Pancreas (tissue), 10 donors: ENCODE measurements at regions not wholly inside any gene's neighbourhood (a gene's known extent, or its start where the extent isn't known, plus 50 kb on each side); places are given as distances from the start of the nearest gene placed in this dataset.

Experiments used
- ATAC-seq, 4 donors: fragments of 200-7000 bp; cut with Tn5 transposase; one replicate each; pipeline versions ENCODE4 v1.8.0 to v1.9.1; 2020; ENCODE audit warnings: mild to moderate bottlenecking in 4 of 4, moderate library complexity in 4 of 4
- DNase-seq, 6 donors: peaks; one replicate each; pipeline ENCODE4 v3.0.0-alpha.2; 2020
- FAIRE-seq: peaks from 2 replicates; lab custom pipeline; 2012; peaks lifted over from hg19 to GRCh38; lab: Jason Lieb, UNC
- H3K27ac ChIP-seq, 4 donors: fragments of 200-600 bp; sonication (generic); 1 replicate in 3 of 4; 2 replicates in 1 of 4; pipeline versions ENCODE4 v1.5.0 to v1.8.0; 2020
- H3K27me3 ChIP-seq, 4 donors: fragments of 200-600 bp; one replicate each; pipeline ENCODE4 v1.8.0; 2021
- H3K36me3 ChIP-seq, 3 donors: fragments of 200-600 bp; sonication (generic) in 1 of 3; one replicate each; pipeline versions ENCODE4 v1.5.0 to v1.8.0; 2020 to 2021
- H3K4me1 ChIP-seq, 3 donors: fragments of 200-600 bp; one replicate each; pipeline ENCODE4 v1.8.0; 2021
- H3K4me3 ChIP-seq, 4 donors: fragments of 200-600 bp; sonication (generic) in 2 of 4; one replicate each; pipeline versions ENCODE4 v1.5.0 to v1.8.0; 2020 to 2021
- H3K9me3 ChIP-seq, 4 donors: fragments of 200-600 bp; one replicate each; pipeline ENCODE4 v1.8.0; 2021
- WGBS, 2 donors: extraction: QIAGEN DNeasy Blood & Tissue Kit; methylation state at CpG; one replicate each; pipeline ENCODE4 v1.1.7; 2013; 5-methylcytosine and 5-hydroxymethylcytosine counted together
- intact Hi-C, 3 donors: fragments of 100-400 bp; cut with DNase I; formaldehyde crosslinking; loops; one replicate each; pipeline versions ENCODE4 v1.11.1 to v1.14.2; 2022
- TF ChIP-seq, protein P1 (sequence below), 4 donors: fragments of 200-600 bp; sonication (generic) in 3 of 4; IDR thresholded peaks; one replicate each; pipeline versions ENCODE4 v1.5.0 to v1.8.0; 2021; ENCODE audit warnings: antibody characterized with exemption in 4 of 4
- donor health status: healthy with polysubstance abuse.
- donor health status: DM: no; HTN: no; CAD: no; lungs with moderate emphysema.
- donor health status: DM: no; HTN: no; CAD: no.
- donor health status: control.
- donor health status: control.
- donor health status: Bipolar disorder and iron deficiency.
- donor health status: DM: yes; HTN: yes; CAD: no.
- donor health status: DM: no; HTN: no; CAD: no.
- donor health status: DM: no; HTN: no; CAD: no.
- donor health status: DM: yes; HTN: yes; CAD: no.

DNA sequence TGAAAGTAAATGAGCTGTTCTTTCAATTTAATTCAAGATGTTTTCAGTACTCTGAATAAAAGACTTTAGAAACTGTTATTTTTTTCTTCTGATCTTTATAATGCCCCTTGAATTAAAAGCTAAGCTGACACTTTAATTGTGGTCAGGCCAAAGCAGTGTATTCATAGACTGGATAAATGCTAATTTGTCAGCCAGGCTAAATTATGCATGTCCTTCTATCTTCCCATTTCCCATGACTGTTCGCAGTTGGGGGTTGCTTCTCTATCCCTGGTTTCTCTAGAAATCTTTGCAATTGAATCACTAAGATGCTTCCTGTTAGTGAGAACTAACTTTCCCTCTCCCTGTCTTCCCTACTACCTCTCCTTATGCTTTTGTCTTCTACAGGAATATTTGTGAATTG lies 396.2 kb downstream of the RFPL4B start:
- Histone ChIP-seq H3K4me3 (no peak overlapping the region), H3K27me3 (no peaks in the 10 kb centered on the region), H3K36me3 (no peaks in the 10 kb centered on the region), H3K27ac (no peak overlapping the region), H3K4me1 (no peaks in the 10 kb centered on the region), H3K9me3 (no peaks in the 10 kb centered on the region)
- intact Hi-C loops: no loop called here
- DNase-seq (no peak), FAIRE-seq (no peak), ATAC-seq (no peak)
- 84 to 88% methylated on average over 1 of the region's 1 CpG for WGBS, 2 donors
- TF ChIP-seq, protein P1, sequence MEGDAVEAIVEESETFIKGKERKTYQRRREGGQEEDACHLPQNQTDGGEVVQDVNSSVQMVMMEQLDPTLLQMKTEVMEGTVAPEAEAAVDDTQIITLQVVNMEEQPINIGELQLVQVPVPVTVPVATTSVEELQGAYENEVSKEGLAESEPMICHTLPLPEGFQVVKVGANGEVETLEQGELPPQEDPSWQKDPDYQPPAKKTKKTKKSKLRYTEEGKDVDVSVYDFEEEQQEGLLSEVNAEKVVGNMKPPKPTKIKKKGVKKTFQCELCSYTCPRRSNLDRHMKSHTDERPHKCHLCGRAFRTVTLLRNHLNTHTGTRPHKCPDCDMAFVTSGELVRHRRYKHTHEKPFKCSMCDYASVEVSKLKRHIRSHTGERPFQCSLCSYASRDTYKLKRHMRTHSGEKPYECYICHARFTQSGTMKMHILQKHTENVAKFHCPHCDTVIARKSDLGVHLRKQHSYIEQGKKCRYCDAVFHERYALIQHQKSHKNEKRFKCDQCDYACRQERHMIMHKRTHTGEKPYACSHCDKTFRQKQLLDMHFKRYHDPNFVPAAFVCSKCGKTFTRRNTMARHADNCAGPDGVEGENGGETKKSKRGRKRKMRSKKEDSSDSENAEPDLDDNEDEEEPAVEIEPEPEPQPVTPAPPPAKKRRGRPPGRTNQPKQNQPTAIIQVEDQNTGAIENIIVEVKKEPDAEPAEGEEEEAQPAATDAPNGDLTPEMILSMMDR (IDR thresholded peaks at IDR 0.05): no peak

DNA sequence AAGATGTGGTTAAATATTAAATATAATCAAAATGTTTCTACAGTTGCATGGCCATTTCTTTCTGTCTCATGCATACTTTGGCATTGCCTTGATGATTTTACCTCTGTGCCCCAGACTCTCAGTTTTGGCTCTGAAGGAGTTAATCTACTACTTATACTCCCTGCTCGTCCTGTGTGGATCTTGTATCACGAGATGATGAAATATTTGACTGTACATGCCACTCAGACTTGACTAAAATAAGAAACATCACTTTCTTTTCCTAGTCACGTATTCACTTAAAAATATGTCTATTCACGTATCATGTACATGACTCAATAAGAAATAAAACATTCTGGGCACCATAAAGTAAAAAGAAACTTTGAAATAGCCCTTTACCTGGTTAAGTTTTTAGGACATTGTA lies 397.7 kb downstream of the RFPL4B start:
- WGBS, 2 donors: 54 to 55% methylated on average over 4 of the region's 4 CpGs
- ATAC-seq (no peak), FAIRE-seq (no peak), DNase-seq (no peak)
- Histone ChIP-seq H3K9me3 (no peaks in the 10 kb centered on the region), H3K4me1 (no peaks in the 10 kb centered on the region), H3K27me3 (no peaks in the 10 kb centered on the region), H3K27ac (no peak overlapping the region), H3K36me3 (no peaks in the 10 kb centered on the region), H3K4me3 (no peak overlapping the region)
- intact Hi-C loops: no loop called here
- TF ChIP-seq, protein P1 (IDR thresholded peaks at IDR 0.05): no peak

DNA sequence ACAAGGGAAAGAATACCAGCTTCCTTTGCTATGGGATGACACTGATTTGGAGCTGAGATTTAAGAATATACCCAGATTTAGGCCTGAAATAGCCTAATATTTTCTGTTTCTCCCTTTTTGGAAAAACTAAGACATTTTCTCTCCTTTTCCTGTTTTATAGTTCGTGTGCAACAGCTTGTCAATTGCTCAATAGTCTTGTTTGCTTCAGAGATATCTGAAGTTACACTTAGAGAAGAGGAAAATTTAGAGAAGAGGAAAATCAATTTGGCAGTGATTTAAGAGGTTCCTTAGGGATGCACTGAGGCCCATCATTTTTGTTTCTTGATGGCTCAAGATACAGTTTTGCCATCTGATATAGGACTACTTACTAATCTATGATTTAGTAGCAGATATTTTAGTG lies 398.6 kb downstream of the RFPL4B start:
- Histone ChIP-seq H3K27ac (no peak overlapping the region), H3K4me3 (no peak overlapping the region), H3K9me3 (no peaks in the 10 kb centered on the region), H3K36me3 (no peaks in the 10 kb centered on the region), H3K27me3 (no peaks in the 10 kb centered on the region), H3K4me1 (no peaks in the 10 kb centered on the region)
- DNase-seq (no peak), ATAC-seq (no peak), FAIRE-seq (no peak)
- WGBS, 2 donors: 29 to 50% methylated on average over 1 of the region's 1 CpG
- intact Hi-C loops: no loop called here
- TF ChIP-seq, protein P1 (IDR thresholded peaks at IDR 0.05): no peak

DNA sequence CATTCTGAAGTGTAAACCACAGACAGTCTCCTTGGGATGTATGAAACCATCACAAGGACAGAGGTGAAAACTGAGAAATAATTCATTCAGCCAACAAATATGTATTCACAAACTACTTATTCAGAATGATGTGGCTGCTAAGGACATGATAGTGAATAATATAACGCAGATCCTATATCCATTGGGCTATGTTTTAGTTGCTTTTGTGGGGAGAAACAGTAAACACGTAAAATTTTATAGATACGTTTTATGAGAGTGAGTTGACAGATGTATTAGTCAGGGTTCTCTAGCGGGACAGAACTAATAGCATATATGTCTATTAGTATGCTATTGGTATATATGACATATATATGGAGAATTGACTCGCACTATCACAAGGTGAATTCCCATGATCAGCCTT lies 402.5 kb downstream of the RFPL4B start:
- Histone ChIP-seq H3K27ac (no peak overlapping the region), H3K36me3 (no peaks in the 10 kb centered on the region), H3K27me3 (no peaks in the 10 kb centered on the region), H3K4me1 (no peaks in the 10 kb centered on the region), H3K4me3 (no peak overlapping the region), H3K9me3 (no peaks in the 10 kb centered on the region)
- TF ChIP-seq, protein P1 (IDR thresholded peaks at IDR 0.05): no peak
- intact Hi-C loops: no loop called here
- DNase-seq (no peak), FAIRE-seq (no peak), ATAC-seq (no peak)
- 83 to 92% methylated on average over 5 of the region's 5 CpGs for WGBS, 2 donors

DNA sequence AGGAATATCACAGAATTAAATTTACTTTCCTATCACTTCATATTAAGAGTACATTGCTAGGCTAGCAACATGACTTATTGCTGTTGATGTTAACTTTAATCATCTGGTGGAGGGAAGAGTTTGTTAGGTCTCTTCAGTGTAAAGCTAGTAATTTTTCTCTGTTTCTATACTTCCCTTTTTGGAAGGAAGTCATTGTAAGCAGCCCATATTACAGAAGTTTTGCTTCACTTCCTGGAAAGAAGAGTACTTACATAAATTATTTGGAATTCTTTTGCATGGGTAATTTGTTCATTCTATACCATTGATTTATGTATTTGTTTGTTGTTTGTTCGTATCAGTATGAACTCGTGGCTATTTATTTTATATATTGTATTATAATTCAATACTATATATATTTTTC lies 405.2 kb downstream of the RFPL4B start:
- no peak for ATAC-seq
- no peaks in the 10 kb centered on the region for H3K27me3 ChIP-seq
- 57 to 66% methylated on average over 2 of the region's 2 CpGs for WGBS, 2 donors
- no peak overlapping the region for H3K4me3 ChIP-seq
- TF ChIP-seq, protein P1 (IDR thresholded peaks at IDR 0.05): no peak
- no peak for DNase-seq
- H3K4me1 ChIP-seq: no peaks in the 10 kb centered on the region
- no peak overlapping the region for H3K27ac ChIP-seq
- no peak for FAIRE-seq
- H3K9me3 ChIP-seq: no peaks in the 10 kb centered on the region
- no peaks in the 10 kb centered on the region for H3K36me3 ChIP-seq
- intact Hi-C loops: no loop called here
